ENCODE measurements at regions not wholly inside any gene's neighbourhood (a gene's known extent, or its start where the extent isn't known, plus 50 kb on each side); places are given as distances from the start of the nearest gene placed in this dataset.
A peak's percentile ranks its signal among the peaks of the same experiment; 100 is the strongest.
"Not testable (repeated sequence)": the region's sequence is repeated elsewhere in the genome, so short reads cannot be mapped to it uniquely, and the experiment has no call there.

- DNase-seq, result not testable (repeated sequence)
Measured at GRCh38 chr12:14032191-14032590, 50.8 kb upstream of the GRIN2B start.

- DNase-seq, result no peak
Measured at GRCh38 chr12:14043776-14044175, 62.4 kb upstream of the GRIN2B start.

DNA sequence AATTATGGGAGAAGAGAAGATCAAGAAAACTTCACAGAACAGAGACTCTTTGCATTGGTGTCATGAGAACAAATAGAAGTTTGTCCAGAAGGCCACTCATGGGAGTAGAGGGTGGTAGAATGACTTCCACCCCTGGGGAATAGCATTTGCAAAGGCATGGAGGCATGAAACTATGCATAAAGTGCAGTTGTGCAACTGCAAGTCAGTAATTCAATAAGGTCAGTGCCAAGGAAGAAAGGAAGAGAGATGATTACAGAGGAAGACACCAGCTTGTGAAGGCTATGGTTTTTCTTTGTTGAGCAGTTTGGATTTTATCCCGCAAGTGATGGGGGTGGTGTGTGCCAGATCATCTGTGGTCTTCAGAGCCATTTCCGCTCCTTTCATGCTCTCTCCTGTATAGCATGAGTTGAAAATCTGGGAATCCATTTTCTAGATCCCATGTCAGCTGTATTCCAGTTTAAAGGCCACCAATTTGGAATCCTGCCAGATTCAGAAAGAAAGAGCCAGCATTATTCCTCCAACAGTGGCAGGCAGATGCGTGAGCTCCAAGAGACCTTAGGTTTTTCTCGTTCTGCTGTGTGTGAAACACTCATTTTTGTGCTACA is 67.6 kb upstream of the GRIN2B start:
- no peak for DNase-seq

- no peak for DNase-seq
Measured at GRCh38 chr12:14057895-14058294, 76.5 kb upstream of the GRIN2B start.

- DNase-seq, result peak; percentile 11
Measured at GRCh38 chr12:14058717-14059116, 77.3 kb upstream of the GRIN2B start.

DNA sequence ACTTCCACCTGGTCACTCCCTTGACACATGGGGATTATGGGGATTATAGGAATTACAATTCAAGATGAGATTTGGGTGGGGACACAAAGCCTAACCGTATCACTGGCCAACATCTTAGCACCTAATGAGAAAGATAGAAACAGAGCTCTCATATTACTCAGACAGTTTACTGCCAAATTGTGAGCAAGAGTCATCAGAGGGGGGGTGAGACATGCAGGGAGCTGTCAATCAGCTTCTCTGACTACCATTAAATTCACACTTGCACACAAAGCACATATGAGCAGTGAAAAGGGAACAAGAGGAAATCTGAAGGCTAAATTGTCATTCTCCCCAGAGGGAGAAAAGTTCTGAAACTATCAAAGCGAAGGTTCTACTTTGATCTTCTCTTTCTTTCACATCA is 78.1 kb upstream of the GRIN2B start:
- DNase-seq, result no peak

- no peak for DNase-seq
Measured at GRCh38 chr12:14065616-14066015, 84.2 kb upstream of the GRIN2B start.

DNA sequence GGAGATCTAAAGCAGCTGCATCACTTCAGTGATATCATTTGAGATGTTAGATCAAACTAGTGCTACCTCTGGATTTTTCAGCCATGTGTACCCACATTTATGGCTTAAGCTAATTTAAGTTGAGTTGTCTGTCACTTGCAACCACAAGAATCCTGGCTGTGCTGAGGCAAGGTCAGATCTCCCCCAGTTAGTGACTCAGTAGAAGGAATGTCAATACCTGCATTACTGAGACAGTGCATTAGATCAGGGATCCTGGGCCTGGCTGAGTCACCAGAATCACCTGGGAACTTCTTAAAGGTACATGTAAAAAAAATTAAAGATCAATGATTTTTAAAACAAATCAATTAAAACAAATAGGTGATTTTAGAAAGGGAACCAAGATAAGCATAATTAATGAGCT is 84.6 kb upstream of the GRIN2B start:
- DNase-seq, result no peak

DNA sequence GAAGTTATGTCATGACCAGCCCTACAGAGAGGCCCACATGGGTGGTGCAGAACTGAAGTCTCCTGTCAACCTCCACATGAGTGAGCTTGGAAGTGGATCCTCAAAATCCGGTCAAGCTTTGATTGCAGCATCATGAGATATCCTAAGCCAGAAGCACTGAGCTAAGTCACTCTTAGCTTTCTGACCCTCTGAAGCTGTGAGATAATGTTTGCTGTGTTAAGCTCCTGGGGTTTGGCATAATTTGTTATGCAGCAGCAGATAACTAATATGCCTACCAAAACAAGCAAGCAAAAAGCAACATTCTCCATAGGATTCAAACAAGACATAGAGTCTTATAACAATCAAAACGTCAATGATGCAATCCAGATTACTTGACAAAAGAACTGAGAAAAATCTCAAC is 87.6 kb upstream of the GRIN2B start:
- no peak for DNase-seq

- DNase-seq, result no peak
Measured at GRCh38 chr12:14071833-14072232, 90.4 kb upstream of the GRIN2B start.

DNA sequence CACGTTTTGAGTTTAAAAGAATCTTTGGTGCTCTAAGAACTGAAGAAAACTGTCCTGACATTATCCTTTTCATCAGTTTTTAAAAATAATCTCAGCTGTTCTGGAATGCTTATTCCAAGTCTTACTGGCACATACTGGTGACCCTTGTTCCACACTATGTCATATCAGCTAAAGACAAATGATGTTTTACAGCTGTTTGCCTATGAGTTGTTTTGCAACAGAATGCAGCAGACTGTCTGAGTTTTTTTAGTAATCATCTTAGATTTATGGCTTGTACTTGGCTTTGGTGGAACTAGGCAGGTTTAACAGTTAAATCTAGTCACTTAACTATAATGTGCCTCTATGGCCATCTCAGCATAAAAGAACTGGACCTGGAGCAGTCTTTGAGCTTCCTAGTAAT is 91.6 kb upstream of the GRIN2B start:
- no peak for DNase-seq

DNA sequence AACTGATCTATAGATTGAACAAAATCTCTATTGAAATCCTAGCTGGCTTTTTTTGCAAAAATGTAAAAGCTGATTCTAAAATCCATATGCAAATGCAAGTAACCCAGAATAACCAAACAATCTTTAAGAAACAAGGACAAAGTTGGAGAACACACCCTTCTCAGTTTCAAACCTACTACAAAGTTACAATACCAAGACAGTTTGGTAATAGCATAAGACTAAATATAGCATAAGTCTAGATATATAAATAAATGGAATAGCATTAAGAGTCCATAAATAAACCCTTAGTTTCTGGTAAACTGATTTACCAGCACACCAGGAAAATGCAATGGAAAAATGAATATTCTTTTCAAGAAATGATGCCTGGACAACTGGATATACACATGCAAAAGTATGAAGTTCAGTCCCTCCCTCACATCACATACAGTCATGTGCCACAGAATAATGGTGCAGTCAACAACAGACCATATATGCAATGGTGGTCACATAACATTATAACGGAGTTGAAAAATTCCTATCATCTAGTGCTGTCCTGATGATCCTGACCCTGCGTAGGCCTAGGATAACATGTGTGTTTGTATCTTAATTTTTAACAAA is 94.5 kb upstream of the GRIN2B start:
- no peak for DNase-seq

DNA sequence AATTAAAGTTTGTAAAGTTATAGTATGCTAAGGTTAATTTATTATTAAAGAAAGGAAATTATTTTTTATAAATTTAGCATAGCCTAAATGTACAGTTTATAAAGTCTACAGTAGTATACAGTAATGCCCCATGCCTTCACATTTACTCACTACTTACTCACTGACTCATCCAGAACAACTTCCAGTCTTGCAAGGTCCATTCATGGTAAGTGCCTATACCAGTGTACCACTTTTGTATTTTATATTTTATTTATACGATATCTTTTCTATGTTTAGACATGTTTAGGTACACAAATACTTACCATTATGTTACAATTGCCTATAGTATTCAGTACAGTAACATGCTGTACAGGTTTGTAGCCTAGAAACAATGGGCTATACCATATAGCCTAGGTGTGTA is 95.1 kb upstream of the GRIN2B start:
- DNase-seq, result no peak

GRCh38 chr12:14086838-14087237 is 105.4 kb upstream of the GRIN2B start:
- no peak for DNase-seq

DNA sequence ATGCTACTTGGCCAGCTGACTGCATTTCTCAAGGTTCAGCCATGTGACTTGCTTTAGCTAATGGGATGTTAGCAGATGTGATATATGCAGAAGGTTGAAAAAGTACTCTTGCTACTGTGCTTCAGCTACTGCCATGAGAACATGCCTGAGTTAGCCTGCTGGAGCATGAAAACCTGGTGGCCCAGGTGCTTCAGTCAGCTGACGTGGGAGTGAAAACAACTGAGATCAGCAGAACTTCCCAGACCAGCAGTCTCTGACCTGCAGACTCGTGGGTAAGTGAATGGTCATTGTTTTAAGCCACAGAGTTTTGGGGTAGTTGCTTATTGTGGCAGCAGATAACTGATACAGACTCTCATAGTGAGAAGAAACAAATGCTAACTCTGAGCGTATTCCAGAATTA is 118.6 kb upstream of the GRIN2B start:
- no peak for DNase-seq

GRCh38 chr12:14101556-14101955 is 120.2 kb upstream of the GRIN2B start:
- DNase-seq, result not testable (repeated sequence)

DNA sequence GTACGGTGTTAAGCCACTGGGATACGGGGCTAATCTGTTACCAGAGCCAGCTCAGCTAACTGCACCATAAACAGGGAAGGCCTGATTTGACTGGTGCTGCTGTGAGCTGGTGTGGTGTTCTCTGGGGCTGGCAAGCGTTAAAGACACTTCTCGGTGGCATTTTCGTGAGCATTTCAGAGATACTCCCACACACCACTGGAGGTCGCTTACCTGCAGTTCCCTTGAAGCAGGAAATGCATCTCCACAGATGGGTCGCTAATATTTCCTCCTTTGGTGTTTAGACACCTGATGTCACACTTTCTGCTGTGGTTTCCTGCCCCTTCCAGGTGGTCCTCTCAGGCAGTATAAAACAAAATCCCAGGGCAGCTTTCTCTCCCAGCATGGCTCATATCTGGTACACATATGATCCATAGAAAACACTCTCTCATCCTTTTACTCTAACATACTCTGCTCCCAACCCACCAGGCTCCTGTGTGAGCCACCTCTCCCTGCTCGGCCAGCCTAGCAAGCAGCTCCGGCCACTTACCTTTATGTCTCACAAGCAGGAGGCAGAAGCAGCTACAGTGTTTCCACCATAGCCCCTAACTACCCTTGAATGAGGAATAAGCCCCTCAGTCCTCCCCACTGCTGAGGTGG is 129.9 kb upstream of the GRIN2B start:
- no peak for DNase-seq

GRCh38 chr12:14113031-14113430 is 131.6 kb upstream of the GRIN2B start:
- DNase-seq, result no peak

- DNase-seq, result no peak
Measured at GRCh38 chr12:14126692-14127091, 145.3 kb upstream of the GRIN2B start.

- DNase-seq, result peak; percentile 56
Measured at GRCh38 chr12:14129611-14130195, 148.3 kb upstream of the GRIN2B start.

- no peak for DNase-seq
Measured at GRCh38 chr12:14135996-14136395, 154.6 kb upstream of the GRIN2B start.

DNA sequence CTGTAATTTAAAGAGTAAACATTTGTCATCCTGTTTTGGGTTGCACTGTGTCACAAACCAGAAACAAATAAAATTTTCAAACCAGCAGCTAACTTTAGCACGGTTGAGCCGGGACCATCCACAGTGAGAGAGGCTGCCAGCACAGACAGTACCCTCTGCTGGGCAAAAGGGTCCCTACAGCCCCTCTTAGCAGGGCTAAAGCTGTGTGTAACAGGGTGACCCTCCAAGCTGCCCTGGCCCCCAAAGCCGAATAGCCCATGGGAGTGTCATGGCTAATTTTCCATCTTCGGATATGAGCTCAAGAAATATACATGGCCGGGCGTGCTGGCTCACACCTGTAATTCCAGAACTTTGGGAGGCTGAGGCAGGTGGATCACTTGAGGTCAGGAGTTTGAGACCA is 157.1 kb upstream of the GRIN2B start:
- DNase-seq, result no peak

GRCh38 chr12:14148489-14149270 is 167.3 kb upstream of the GRIN2B start:
- peak; percentile 0 for DNase-seq

Data from occipital lobe (tissue), 1 donor.